ENCODE measurements at regions not wholly inside any gene's neighbourhood (a gene's known extent, or its start where the extent isn't known, plus 50 kb on each side); places are given as distances from the start of the nearest gene placed in this dataset.

DNA sequence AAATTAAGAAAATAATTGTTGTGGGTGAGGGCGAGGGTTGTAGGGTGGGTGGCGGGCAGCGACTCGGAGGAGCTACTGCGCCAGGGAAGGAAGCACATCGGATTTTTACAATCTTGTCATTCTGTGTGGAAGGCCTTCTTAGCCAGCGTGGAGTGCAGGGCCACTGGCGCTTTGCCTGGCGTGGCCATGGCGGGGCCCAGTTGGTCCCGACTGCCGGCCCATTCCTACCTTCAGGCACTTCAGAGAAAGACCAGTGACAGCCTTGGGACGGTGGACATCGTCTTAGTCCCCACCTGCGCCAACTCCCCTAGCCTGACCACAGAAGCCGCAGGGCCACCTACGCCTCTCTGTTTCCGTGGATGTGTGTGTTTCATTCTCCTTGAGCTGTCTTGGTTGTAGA, 136.9 kb upstream of the NEGR1 start:
- TF ChIP-seq POLR2A (IDR thresholded peaks at IDR 0.05): no peak
- TF ChIP-seq, protein P1, sequence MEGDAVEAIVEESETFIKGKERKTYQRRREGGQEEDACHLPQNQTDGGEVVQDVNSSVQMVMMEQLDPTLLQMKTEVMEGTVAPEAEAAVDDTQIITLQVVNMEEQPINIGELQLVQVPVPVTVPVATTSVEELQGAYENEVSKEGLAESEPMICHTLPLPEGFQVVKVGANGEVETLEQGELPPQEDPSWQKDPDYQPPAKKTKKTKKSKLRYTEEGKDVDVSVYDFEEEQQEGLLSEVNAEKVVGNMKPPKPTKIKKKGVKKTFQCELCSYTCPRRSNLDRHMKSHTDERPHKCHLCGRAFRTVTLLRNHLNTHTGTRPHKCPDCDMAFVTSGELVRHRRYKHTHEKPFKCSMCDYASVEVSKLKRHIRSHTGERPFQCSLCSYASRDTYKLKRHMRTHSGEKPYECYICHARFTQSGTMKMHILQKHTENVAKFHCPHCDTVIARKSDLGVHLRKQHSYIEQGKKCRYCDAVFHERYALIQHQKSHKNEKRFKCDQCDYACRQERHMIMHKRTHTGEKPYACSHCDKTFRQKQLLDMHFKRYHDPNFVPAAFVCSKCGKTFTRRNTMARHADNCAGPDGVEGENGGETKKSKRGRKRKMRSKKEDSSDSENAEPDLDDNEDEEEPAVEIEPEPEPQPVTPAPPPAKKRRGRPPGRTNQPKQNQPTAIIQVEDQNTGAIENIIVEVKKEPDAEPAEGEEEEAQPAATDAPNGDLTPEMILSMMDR (IDR thresholded peaks at IDR 0.05): no peak

Data from body of pancreas (tissue), 4 donors.